Astrocyte (in vitro differentiated cells and primary cell): ENCODE measurements at regions not wholly inside any gene's neighbourhood (a gene's known extent, or its start where the extent isn't known, plus 50 kb on each side); places are given as distances from the start of the nearest gene placed in this dataset.

Experiments used
- DNase-seq: peaks from one replicate; pipeline ENCODE4 v3.0.0-alpha.2; 2010; ENCODE audit warnings: low read depth
- FAIRE-seq: peaks from 2 replicates; lab custom pipeline; 2011; peaks lifted over from hg19 to GRCh38; lab: Jason Lieb, UNC
- H2AFZ ChIP-seq: 2 replicates; pipeline ENCODE4 v1.6.0; 2012; ENCODE audit warnings: low read depth, low read length, inconsistent platforms
- H3K27ac ChIP-seq: 2 replicates; pipeline ENCODE4 v1.5.1; 2011; ENCODE audit warnings: low read depth, low read length, inconsistent platforms
- H3K27me3 ChIP-seq: 2 replicates; pipeline ENCODE4 v1.6.0; 2011; ENCODE audit warnings: low read length, inconsistent platforms; ENCODE audit not compliant: insufficient read depth
- H3K36me3 ChIP-seq: 2 replicates; pipeline ENCODE4 v1.5.1; 2011; ENCODE audit warnings: low read length, inconsistent platforms; ENCODE audit not compliant: insufficient read depth
- H3K4me1 ChIP-seq: 2 replicates; pipeline ENCODE4 v1.5.1; 2011; ENCODE audit warnings: low read length, inconsistent platforms; ENCODE audit not compliant: insufficient read depth
- H3K4me2 ChIP-seq: 2 replicates; pipeline ENCODE4 v1.6.0; 2012; ENCODE audit warnings: low read length, inconsistent platforms
- H3K4me3 ChIP-seq: 2 replicates; pipeline ENCODE4 v1.5.1; 2011; ENCODE audit warnings: low read depth, mild to moderate bottlenecking, low read length, inconsistent platforms; ENCODE audit not compliant: insufficient read depth
- H3K79me2 ChIP-seq: 2 replicates; pipeline ENCODE4 v1.6.0; 2012; ENCODE audit warnings: mild to moderate bottlenecking, low read length, inconsistent platforms; ENCODE audit not compliant: insufficient read depth
- H3K9ac ChIP-seq: 2 replicates; pipeline ENCODE4 v1.6.0; 2012; ENCODE audit warnings: mild to moderate bottlenecking, low read length, inconsistent platforms
- H3K9me3 ChIP-seq: 2 replicates; pipeline ENCODE4 v1.5.1; 2012; ENCODE audit warnings: low read depth, mild to moderate bottlenecking, low read length, inconsistent platforms; ENCODE audit not compliant: insufficient read depth
- H4K20me1 ChIP-seq: 2 replicates; pipeline ENCODE4 v1.6.0; 2012; ENCODE audit warnings: low read length, inconsistent platforms; ENCODE audit not compliant: insufficient read depth
- H3K27ac Mint-ChIP-seq: one replicate; pipeline ENCODE4 v1.8.0; 2021; ENCODE audit warnings: mild to moderate bottlenecking, mixed read lengths; ENCODE audit not compliant: unreplicated experiment
- H3K27me3 Mint-ChIP-seq: one replicate; pipeline ENCODE4 v1.8.0; 2021; ENCODE audit warnings: low read depth, mixed read lengths; ENCODE audit not compliant: unreplicated experiment
- H3K36me3 Mint-ChIP-seq: one replicate; pipeline ENCODE4 v1.8.0; 2021; ENCODE audit warnings: low read depth, mixed read lengths; ENCODE audit not compliant: unreplicated experiment
- H3K4me1 Mint-ChIP-seq: one replicate; pipeline ENCODE4 v1.8.0; 2021; ENCODE audit warnings: low read depth, mixed read lengths; ENCODE audit not compliant: unreplicated experiment
- H3K4me3 Mint-ChIP-seq: one replicate; pipeline ENCODE4 v1.8.0; 2021; ENCODE audit warnings: mild to moderate bottlenecking, moderate library complexity, mixed read lengths; ENCODE audit not compliant: unreplicated experiment
- H3K9me3 Mint-ChIP-seq: one replicate; pipeline ENCODE4 v1.8.0; 2021; ENCODE audit warnings: mild to moderate bottlenecking, mixed read lengths; ENCODE audit not compliant: unreplicated experiment
- CTCF ChIP-seq: IDR thresholded peaks from 2 replicates; pipeline ENCODE4 v1.5.1; 2011; ENCODE audit warnings: low read depth, mild to moderate bottlenecking, inconsistent platforms, low read length, moderate library complexity; ENCODE audit not compliant: insufficient read depth
- EZH2 ChIP-seq: IDR thresholded peaks from 2 replicates; pipeline ENCODE4 v1.6.1; 2012; ENCODE audit warnings: mild to moderate bottlenecking, low read length, inconsistent platforms; ENCODE audit not compliant: insufficient read depth

- TF ChIP-seq EZH2: no peak
- no peak for TF ChIP-seq CTCF
- Mint-ChIP-seq H3K9me3 (no peaks in the 10 kb centered on the region), H3K4me1 (no peaks in the 10 kb centered on the region), H3K4me3 (no peak overlapping the region), H3K27me3 (no peaks in the 10 kb centered on the region), H3K36me3 (no peaks in the 10 kb centered on the region), H3K27ac (no peak overlapping the region)
- FAIRE-seq: no peak
- Histone ChIP-seq H3K4me3 (no peak overlapping the region), H2AFZ (no peak overlapping the region), H3K4me2 (no peak overlapping the region), H3K4me1 (no peaks in the 10 kb centered on the region), H3K9ac (no peak overlapping the region), H3K27ac (no peak overlapping the region), H3K36me3 (no peaks in the 10 kb centered on the region), H4K20me1 (no peaks in the 10 kb centered on the region), H3K27me3 (no peaks in the 10 kb centered on the region), H3K9me3 (no peaks in the 10 kb centered on the region), H3K79me2 (no peaks in the 10 kb centered on the region)
- no peak for DNase-seq
These were observed 235.6 kb downstream of the CPS1 start for GRCh38 chr2:210792000-210792399.

- Histone ChIP-seq H3K36me3 (no peaks in the 10 kb centered on the region), H3K4me2 (no peak overlapping the region), H3K9ac (no peak overlapping the region), H3K4me3 (no peak overlapping the region), H3K27ac (no peak overlapping the region), H3K4me1 (no peaks in the 10 kb centered on the region), H4K20me1 (no peaks in the 10 kb centered on the region), H3K27me3 (no peaks in the 10 kb centered on the region), H2AFZ (no peak overlapping the region), H3K79me2 (no peaks in the 10 kb centered on the region), H3K9me3 (no peaks in the 10 kb centered on the region)
- Mint-ChIP-seq H3K4me1 (no peaks in the 10 kb centered on the region), H3K27ac (no peak overlapping the region), H3K27me3 (no peaks in the 10 kb centered on the region), H3K4me3 (no peak overlapping the region), H3K36me3 (no peaks in the 10 kb centered on the region), H3K9me3 (no peaks in the 10 kb centered on the region)
- TF ChIP-seq CTCF: no peak
- no peak for TF ChIP-seq EZH2
- DNase-seq: no peak
- no peak for FAIRE-seq
These were observed 239.1 kb downstream of the CPS1 start for GRCh38 chr2:210795506-210795905.

- H3K27ac Mint-ChIP-seq: no peak overlapping the region
- no peaks in the 10 kb centered on the region for H3K79me2 ChIP-seq
- no peaks in the 10 kb centered on the region for H3K36me3 Mint-ChIP-seq
- no peak overlapping the region for H3K4me3 Mint-ChIP-seq
- no peak overlapping the region for H3K27ac ChIP-seq
- H4K20me1 ChIP-seq: no peaks in the 10 kb centered on the region
- H3K27me3 ChIP-seq: no peaks in the 10 kb centered on the region
- no peaks in the 10 kb centered on the region for H3K9me3 Mint-ChIP-seq
- H3K27me3 Mint-ChIP-seq: no peaks in the 10 kb centered on the region
- no peak overlapping the region for H3K4me3 ChIP-seq
- no peaks in the 10 kb centered on the region for H3K36me3 ChIP-seq
- H3K9ac ChIP-seq: no peak overlapping the region
- no peak overlapping the region for H3K4me2 ChIP-seq
- H3K4me1 Mint-ChIP-seq: peaks cover 5% of the 10 kb centered on the region
- no peak overlapping the region for H2AFZ ChIP-seq
- FAIRE-seq: no peak
- no peak for TF ChIP-seq EZH2
- TF ChIP-seq CTCF: no peak
- no peak for DNase-seq
- no peaks in the 10 kb centered on the region for H3K4me1 ChIP-seq
- no peaks in the 10 kb centered on the region for H3K9me3 ChIP-seq
These were observed 241.8 kb downstream of the CPS1 start for GRCh38 chr2:210798180-210798579.
